ENCODE measurements at regions not wholly inside any gene's neighbourhood (a gene's known extent, or its start where the extent isn't known, plus 50 kb on each side); places are given as distances from the start of the nearest gene placed in this dataset.

DNA sequence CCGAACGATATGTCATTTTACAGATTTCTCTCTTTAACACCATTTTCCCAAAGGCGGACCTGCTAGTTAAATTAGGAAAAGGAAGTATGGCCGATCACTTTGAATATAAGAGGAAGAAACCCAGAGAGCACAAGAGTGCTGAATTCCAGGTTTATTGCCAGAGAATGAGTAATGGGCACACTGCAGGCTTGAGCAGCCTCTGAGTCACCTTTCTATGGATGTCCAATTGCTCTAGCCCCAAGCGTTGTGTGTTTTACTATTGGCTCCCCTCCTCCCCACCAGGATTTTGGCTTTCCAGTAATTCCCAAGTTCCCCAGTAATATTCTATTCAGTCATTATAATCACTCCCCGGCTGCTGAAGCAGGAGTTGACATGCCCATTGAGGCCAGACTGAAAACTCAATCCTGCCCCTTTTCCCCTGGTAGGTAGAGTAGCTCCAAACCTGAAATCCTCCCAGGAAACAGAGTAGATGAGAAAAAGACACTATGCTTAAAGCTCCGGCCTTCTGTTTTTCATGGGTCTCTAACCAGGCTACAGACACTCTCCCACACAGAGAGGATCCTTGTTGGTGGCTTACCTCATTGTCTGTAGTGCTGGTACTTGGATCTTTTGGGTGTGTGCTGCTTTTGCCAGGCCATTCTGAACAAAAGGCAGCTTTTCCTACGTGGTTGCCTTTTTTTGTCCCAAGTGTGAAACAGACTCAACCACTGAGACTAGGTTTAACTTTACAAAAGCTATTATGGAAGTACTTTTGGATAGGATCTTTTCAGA is 704.3 kb upstream of the FLRT2 start:
- no peak for ATAC-seq
- H3K9me3 ChIP-seq = no peaks in the 10 kb centered on the region
- no peak for DNase-seq
- no peak overlapping the region for H3K4me3 ChIP-seq
- H3K4me1 ChIP-seq = no peaks in the 10 kb centered on the region
- intact Hi-C loops (cut with DNase I) = no loop called here
- no peak overlapping the region for H3K27ac ChIP-seq
- WGBS, 4 donors = 89 to 91% (median 90%) methylated on average over 8 of the region's 8 CpGs
- H3K27me3 ChIP-seq = no peaks in the 10 kb centered on the region
- H3K36me3 ChIP-seq = no peaks in the 10 kb centered on the region
- TF ChIP-seq, protein P1, sequence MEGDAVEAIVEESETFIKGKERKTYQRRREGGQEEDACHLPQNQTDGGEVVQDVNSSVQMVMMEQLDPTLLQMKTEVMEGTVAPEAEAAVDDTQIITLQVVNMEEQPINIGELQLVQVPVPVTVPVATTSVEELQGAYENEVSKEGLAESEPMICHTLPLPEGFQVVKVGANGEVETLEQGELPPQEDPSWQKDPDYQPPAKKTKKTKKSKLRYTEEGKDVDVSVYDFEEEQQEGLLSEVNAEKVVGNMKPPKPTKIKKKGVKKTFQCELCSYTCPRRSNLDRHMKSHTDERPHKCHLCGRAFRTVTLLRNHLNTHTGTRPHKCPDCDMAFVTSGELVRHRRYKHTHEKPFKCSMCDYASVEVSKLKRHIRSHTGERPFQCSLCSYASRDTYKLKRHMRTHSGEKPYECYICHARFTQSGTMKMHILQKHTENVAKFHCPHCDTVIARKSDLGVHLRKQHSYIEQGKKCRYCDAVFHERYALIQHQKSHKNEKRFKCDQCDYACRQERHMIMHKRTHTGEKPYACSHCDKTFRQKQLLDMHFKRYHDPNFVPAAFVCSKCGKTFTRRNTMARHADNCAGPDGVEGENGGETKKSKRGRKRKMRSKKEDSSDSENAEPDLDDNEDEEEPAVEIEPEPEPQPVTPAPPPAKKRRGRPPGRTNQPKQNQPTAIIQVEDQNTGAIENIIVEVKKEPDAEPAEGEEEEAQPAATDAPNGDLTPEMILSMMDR (IDR thresholded peaks at IDR 0.05) = no peak
- TF ChIP-seq POLR2A (IDR thresholded peaks at IDR 0.05) = no peak

DNA sequence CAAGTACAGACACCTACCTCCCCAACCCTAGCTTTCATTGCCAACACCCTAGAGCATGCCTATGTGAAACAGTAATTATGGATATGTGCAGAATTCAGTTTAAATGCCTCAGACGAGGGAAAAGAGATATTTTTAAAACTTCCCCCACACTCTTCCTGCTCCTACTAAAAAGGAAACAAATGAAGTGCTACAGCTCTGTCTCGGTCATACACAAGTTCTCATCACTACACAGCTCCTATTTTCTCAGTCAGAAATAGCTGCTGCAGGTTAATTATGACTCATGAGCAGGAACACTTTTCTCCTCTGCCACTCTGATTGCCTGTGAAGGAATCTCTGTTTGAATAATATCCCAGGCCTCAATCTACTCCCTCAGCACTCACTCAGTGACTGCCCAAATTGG is 703.6 kb upstream of the FLRT2 start:
- Histone ChIP-seq H3K9me3 (no peaks in the 10 kb centered on the region), H3K36me3 (no peaks in the 10 kb centered on the region), H3K27me3 (no peaks in the 10 kb centered on the region), H3K27ac (no peak overlapping the region), H3K4me3 (no peak overlapping the region), H3K4me1 (no peaks in the 10 kb centered on the region)
- ATAC-seq = no peak
- 41 to 56% (median 47%) methylated on average over 2 of the region's 2 CpGs for WGBS, 4 donors
- no peak for TF ChIP-seq POLR2A (IDR thresholded peaks at IDR 0.05)
- TF ChIP-seq, protein P1 (IDR thresholded peaks at IDR 0.05) = no peak
- no peak for DNase-seq
- intact Hi-C loops (cut with DNase I) = no loop called here

DNA sequence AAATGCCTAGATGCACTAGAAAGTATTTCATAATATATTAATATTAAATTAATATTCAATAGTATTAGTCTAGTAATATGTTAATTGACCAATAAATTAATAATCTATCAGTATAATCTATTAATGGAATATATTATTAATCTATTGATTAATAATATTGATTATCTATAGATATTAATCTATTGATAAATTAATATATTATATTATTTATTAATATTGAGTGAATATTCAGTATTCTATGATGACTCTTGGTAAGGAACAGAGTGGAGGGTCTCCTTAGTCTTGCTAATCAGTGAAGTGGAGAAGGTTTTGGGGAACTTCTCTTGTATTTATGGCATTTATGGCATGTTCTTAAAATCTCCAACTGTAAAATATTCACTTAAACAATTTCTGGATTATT is 679.3 kb upstream of the FLRT2 start:
- Histone ChIP-seq H3K4me1 (no peaks in the 10 kb centered on the region), H3K27ac (no peak overlapping the region), H3K9me3 (no peaks in the 10 kb centered on the region), H3K36me3 (no peaks in the 10 kb centered on the region), H3K27me3 (no peaks in the 10 kb centered on the region), H3K4me3 (no peak overlapping the region)
- intact Hi-C loops (cut with DNase I) = no loop called here
- DNase-seq (no peak), ATAC-seq (no peak)
- no peak for TF ChIP-seq POLR2A (IDR thresholded peaks at IDR 0.05)
- TF ChIP-seq, protein P1 (IDR thresholded peaks at IDR 0.05) = no peak

DNA sequence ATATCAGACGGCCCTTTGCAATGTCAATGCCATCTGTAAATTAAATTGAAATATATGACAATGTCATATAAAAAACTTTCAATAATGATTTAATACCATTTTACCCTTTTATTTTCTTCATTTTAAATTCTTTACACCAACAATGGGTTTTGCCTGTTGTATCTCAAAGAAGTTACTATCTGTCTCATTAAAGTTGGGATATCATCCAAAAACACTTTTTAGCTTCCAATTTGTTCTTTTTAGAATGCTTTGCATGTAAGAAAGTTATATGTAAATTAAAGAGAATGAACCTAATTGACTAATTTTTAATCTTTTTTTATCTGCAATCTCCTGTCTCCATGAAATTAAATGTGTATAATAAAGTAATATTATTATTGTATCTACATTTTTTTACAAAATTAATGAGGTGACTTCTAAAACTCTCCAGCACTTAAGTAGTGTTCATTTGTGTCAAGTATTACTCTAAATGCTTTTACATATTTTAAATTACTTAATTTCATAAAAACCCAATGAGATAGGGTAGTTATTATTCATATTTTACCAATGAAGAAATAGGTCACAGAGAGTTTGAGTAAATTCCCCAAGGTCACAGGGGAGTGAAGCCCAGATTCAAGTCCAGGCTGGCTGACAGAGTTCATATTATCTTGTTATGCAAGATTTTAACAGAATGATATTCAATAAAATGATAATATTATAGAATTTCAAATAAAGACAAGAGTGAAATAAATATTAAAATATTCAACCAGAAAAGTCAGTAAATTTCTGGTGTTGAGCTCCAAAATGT is 673.0 kb upstream of the FLRT2 start:
- TF ChIP-seq, protein P1 (IDR thresholded peaks at IDR 0.05) = no peak
- no peak for TF ChIP-seq POLR2A (IDR thresholded peaks at IDR 0.05)
- intact Hi-C loops (cut with DNase I) = no loop called here
- 38 to 76% (median 64%) methylated on average over 1 of the region's 1 CpG for WGBS, 4 donors
- no peaks in the 10 kb centered on the region for H3K4me1 ChIP-seq
- no peak overlapping the region for H3K4me3 ChIP-seq
- no peak overlapping the region for H3K27ac ChIP-seq
- no peaks in the 10 kb centered on the region for H3K36me3 ChIP-seq
- ATAC-seq (no peak), DNase-seq (no peak)
- no peaks in the 10 kb centered on the region for H3K27me3 ChIP-seq
- no peaks in the 10 kb centered on the region for H3K9me3 ChIP-seq
